Activated T-cell treated with anti-CD3 and anti-CD28 coated beads, Interleukin-2, amount 50 U/mL, for 72 hours (primary cell): ENCODE measurements at regions not wholly inside any gene's neighbourhood (a gene's known extent, or its start where the extent isn't known, plus 50 kb on each side); places are given as distances from the start of the nearest gene placed in this dataset.
A peak's percentile ranks its signal among the peaks of the same experiment; 100 is the strongest.

ENCODE experiments used
- ATAC-seq, 2 donors: fragments of 150-1000 bp; cut with Tn5 transposase; replicated peaks in 1 of 2; 2 replicates each; pipeline ENCODE4 v1.10.0; 2021; ENCODE audit warnings: moderate library complexity in 2 of 2, mild to moderate bottlenecking in 1 of 2
- DNase-seq, 2 donors: peaks; one replicate each; pipeline ENCODE4 v3.0.0; 2021 to 2022; ENCODE audit warnings: mixed read lengths in 1 of 2
- H3K27ac Mint-ChIP-seq: one replicate; pipeline ENCODE4 v1.8.0; 2022; ENCODE audit warnings: mild to moderate bottlenecking, moderate library complexity, mixed read lengths
- H3K27me3 Mint-ChIP-seq: one replicate; pipeline ENCODE4 v1.8.0; 2022; ENCODE audit warnings: low read depth, mixed read lengths
- H3K36me3 Mint-ChIP-seq, 2 donors: one replicate each; pipeline ENCODE4 v1.8.0; 2022; ENCODE audit warnings: mixed read lengths in 2 of 2, mild to moderate bottlenecking in 1 of 2; ENCODE audit not compliant: insufficient read depth in 2 of 2
- H3K4me1 Mint-ChIP-seq: one replicate; pipeline ENCODE4 v1.8.0; 2022; ENCODE audit warnings: low read depth, mixed read lengths
- H3K4me3 Mint-ChIP-seq, 2 donors: one replicate each; pipeline ENCODE4 v1.8.0; 2022; ENCODE audit warnings: mild to moderate bottlenecking in 2 of 2, mixed read lengths in 2 of 2, moderate library complexity in 2 of 2
- H3K9me3 Mint-ChIP-seq, 2 donors: one replicate each; pipeline ENCODE4 v1.8.0; 2022; ENCODE audit warnings: mixed read lengths in 2 of 2

- DNase-seq (no peak), ATAC-seq (no peak)
- Mint-ChIP-seq H3K36me3 (no peaks in the 10 kb centered on the region), H3K4me1 (no peaks in the 10 kb centered on the region), H3K27ac (no peak overlapping the region), H3K4me3 (no peak overlapping the region), H3K27me3 (no peaks in the 10 kb centered on the region), H3K9me3 (peaks cover 0 to 4% of the 10 kb centered on the region in 2 donors)
Measured at GRCh38 chr2:57437077-57437476, 609.5 kb upstream of the VRK2 start.

- DNase-seq: no peak
- no peaks in the 10 kb centered on the region for H3K36me3 Mint-ChIP-seq
- H3K4me3 Mint-ChIP-seq: no peak overlapping the region
- H3K27me3 Mint-ChIP-seq: no peaks in the 10 kb centered on the region
- H3K27ac Mint-ChIP-seq: no peak overlapping the region
- no peak for ATAC-seq
- no peaks in the 10 kb centered on the region for H3K4me1 Mint-ChIP-seq
- H3K9me3 Mint-ChIP-seq: peaks cover 0 to 6% of the 10 kb centered on the region in 2 donors
Measured at GRCh38 chr2:57440437-57440836, 606.2 kb upstream of the VRK2 start.

- Mint-ChIP-seq H3K4me3 (no peak overlapping the region), H3K27ac (no peak overlapping the region), H3K36me3 (no peaks in the 10 kb centered on the region), H3K27me3 (no peaks in the 10 kb centered on the region), H3K4me1 (no peaks in the 10 kb centered on the region), H3K9me3 (peaks cover 0 to 3% of the 10 kb centered on the region in 2 donors)
- no peak for ATAC-seq
- DNase-seq: no peak
Measured at GRCh38 chr2:57443086-57443485, 603.5 kb upstream of the VRK2 start.

GRCh38 chr2:57443973-57444521 lies 602.6 kb upstream of the VRK2 start:
- H3K9me3 Mint-ChIP-seq: peaks cover 0 to 3% of the 10 kb centered on the region in 2 donors
- no peak overlapping the region for H3K4me3 Mint-ChIP-seq
- no peaks in the 10 kb centered on the region for H3K4me1 Mint-ChIP-seq
- DNase-seq (no peak), ATAC-seq (no peak)
- no peak overlapping the region for H3K27ac Mint-ChIP-seq
- no peaks in the 10 kb centered on the region for H3K27me3 Mint-ChIP-seq
- H3K36me3 Mint-ChIP-seq: no peaks in the 10 kb centered on the region

- Mint-ChIP-seq H3K4me3 (no peak overlapping the region), H3K9me3 (peaks cover 0 to 3% of the 10 kb centered on the region in 2 donors), H3K27me3 (no peaks in the 10 kb centered on the region), H3K27ac (no peak overlapping the region), H3K4me1 (no peaks in the 10 kb centered on the region), H3K36me3 (no peaks in the 10 kb centered on the region)
- DNase-seq (no peak), ATAC-seq (no peak)
Measured at GRCh38 chr2:57444752-57445430, 601.7 kb upstream of the VRK2 start.

GRCh38 chr2:57448816-57449215 lies 597.8 kb upstream of the VRK2 start:
- Mint-ChIP-seq H3K9me3 (peaks cover 0 to 3% of the 10 kb centered on the region in 2 donors), H3K4me1 (no peaks in the 10 kb centered on the region), H3K27ac (no peak overlapping the region), H3K27me3 (no peaks in the 10 kb centered on the region), H3K36me3 (no peaks in the 10 kb centered on the region), H3K4me3 (no peak overlapping the region)
- no peak for ATAC-seq
- no peak for DNase-seq

GRCh38 chr2:57450170-57450569 lies 596.4 kb upstream of the VRK2 start:
- ATAC-seq (peak; percentile 86 to 90), DNase-seq (peak; percentile 0 to 1)
- Mint-ChIP-seq H3K4me3 (no peak overlapping the region), H3K27me3 (no peaks in the 10 kb centered on the region), H3K4me1 (no peaks in the 10 kb centered on the region), H3K27ac (no peak overlapping the region), H3K36me3 (no peaks in the 10 kb centered on the region), H3K9me3 (no peaks in the 10 kb centered on the region)

- no peak for ATAC-seq
- no peak overlapping the region for H3K4me3 Mint-ChIP-seq
- peaks cover 0 to 2% of the 10 kb centered on the region in 2 donors for H3K9me3 Mint-ChIP-seq
Measured at GRCh38 chr2:57452634-57453033, 594.0 kb upstream of the VRK2 start.

GRCh38 chr2:57453945-57454344 lies 592.7 kb upstream of the VRK2 start:
- Mint-ChIP-seq H3K4me1 (no peaks in the 10 kb centered on the region), H3K27ac (no peak overlapping the region), H3K9me3 (peaks cover 0 to 4% of the 10 kb centered on the region in 2 donors), H3K27me3 (no peaks in the 10 kb centered on the region), H3K4me3 (no peak overlapping the region), H3K36me3 (peaks cover 0 to 2% of the 10 kb centered on the region in 2 donors)
- DNase-seq (no peak), ATAC-seq (no peak)

More at GRCh38 chr2:57452634-57453033, 594.0 kb upstream of the VRK2 start:
- H3K4me1 Mint-ChIP-seq: no peaks in the 10 kb centered on the region
- H3K36me3 Mint-ChIP-seq: peaks cover 0 to 2% of the 10 kb centered on the region in 2 donors
- no peak overlapping the region for H3K27ac Mint-ChIP-seq
- no peak for DNase-seq
- H3K27me3 Mint-ChIP-seq: no peaks in the 10 kb centered on the region

- Mint-ChIP-seq H3K27ac (no peak overlapping the region), H3K9me3 (peaks cover 3 to 7% of the 10 kb centered on the region in 2 donors), H3K4me1 (no peaks in the 10 kb centered on the region), H3K36me3 (peaks cover 0 to 2% of the 10 kb centered on the region in 2 donors), H3K4me3 (no peak overlapping the region), H3K27me3 (no peaks in the 10 kb centered on the region)
- ATAC-seq (no peak), DNase-seq (no peak)
Measured at GRCh38 chr2:57460396-57461276, 586.0 kb upstream of the VRK2 start.

- no peak for DNase-seq
- Mint-ChIP-seq H3K36me3 (peaks cover 0 to 2% of the 10 kb centered on the region in 2 donors), H3K27me3 (no peaks in the 10 kb centered on the region), H3K9me3 (peaks cover 6 to 9% of the 10 kb centered on the region in 2 donors), H3K27ac (no peak overlapping the region), H3K4me1 (no peaks in the 10 kb centered on the region), H3K4me3 (no peak overlapping the region)
- no peak for ATAC-seq
Measured at GRCh38 chr2:57461624-57462023, 585.0 kb upstream of the VRK2 start.

GRCh38 chr2:57465067-57465466 lies 581.5 kb upstream of the VRK2 start:
- Mint-ChIP-seq H3K4me1 (no peaks in the 10 kb centered on the region), H3K9me3 (peaks cover 6% of the 10 kb centered on the region in 2 donors), H3K27me3 (no peaks in the 10 kb centered on the region), H3K36me3 (no peaks in the 10 kb centered on the region), H3K4me3 (no peak overlapping the region), H3K27ac (no peak overlapping the region)
- DNase-seq (no peak), ATAC-seq (no peak)

- H3K36me3 Mint-ChIP-seq: no peaks in the 10 kb centered on the region
- peaks cover 6% of the 10 kb centered on the region in 2 donors for H3K9me3 Mint-ChIP-seq
- H3K27me3 Mint-ChIP-seq: no peaks in the 10 kb centered on the region
- ATAC-seq (no peak), DNase-seq (no peak)
- H3K4me1 Mint-ChIP-seq: no peaks in the 10 kb centered on the region
- no peak overlapping the region for H3K27ac Mint-ChIP-seq
- H3K4me3 Mint-ChIP-seq: no peak overlapping the region
Measured at GRCh38 chr2:57465967-57466366, 580.6 kb upstream of the VRK2 start.
